Tibial nerve (tissue), 4 donors: ENCODE measurements at regions not wholly inside any gene's neighbourhood (a gene's known extent, or its start where the extent isn't known, plus 50 kb on each side); places are given as distances from the start of the nearest gene placed in this dataset.

Source experiments
- CTCF ChIP-seq, 5 experiments: fragments of 200-600 bp in 3 of 5; fragments of 450-650 bp in 2 of 5; sonication (generic) in 3 of 5; IDR thresholded peaks; one replicate each; pipeline ENCODE4 v1.5.1; 2016 to 2019; ENCODE audit warnings: antibody characterized with exemption in 5 of 5, mild to moderate bottlenecking in 3 of 5, moderate library complexity in 2 of 5
- EP300 ChIP-seq, 2 donors: sonication (generic); formaldehyde crosslinking; IDR thresholded peaks; one replicate each; pipeline ENCODE4 v1.6.1; 2017; ENCODE audit warnings: antibody characterized with exemption in 2 of 2, mild to moderate bottlenecking in 1 of 2
- POLR2A ChIP-seq, 2 donors: fragments of 450-650 bp; IDR thresholded peaks; one replicate each; pipeline ENCODE4 v1.6.1; 2017; ENCODE audit warnings: antibody characterized with exemption in 2 of 2, mild to moderate bottlenecking in 2 of 2, moderate library complexity in 2 of 2

- TF ChIP-seq CTCF (IDR thresholded peaks at IDR 0.05) (no peak), POLR2A (IDR thresholded peaks at IDR 0.05) (no peak), EP300 (IDR thresholded peaks at IDR 0.05) (no peak)
Measured at GRCh38 chr2:118492335-118492734, 355.1 kb downstream of the EN1 start.
